NCI-H146 (cell line): ENCODE measurements at regions not wholly inside any gene's neighbourhood (a gene's known extent, or its start where the extent isn't known, plus 50 kb on each side); places are given as distances from the start of the nearest gene placed in this dataset.

ENCODE experiments used
- DNase-seq: peaks from one replicate; lab custom pipeline; 2025; lab: John Stamatoyannopoulos, UW

DNA sequence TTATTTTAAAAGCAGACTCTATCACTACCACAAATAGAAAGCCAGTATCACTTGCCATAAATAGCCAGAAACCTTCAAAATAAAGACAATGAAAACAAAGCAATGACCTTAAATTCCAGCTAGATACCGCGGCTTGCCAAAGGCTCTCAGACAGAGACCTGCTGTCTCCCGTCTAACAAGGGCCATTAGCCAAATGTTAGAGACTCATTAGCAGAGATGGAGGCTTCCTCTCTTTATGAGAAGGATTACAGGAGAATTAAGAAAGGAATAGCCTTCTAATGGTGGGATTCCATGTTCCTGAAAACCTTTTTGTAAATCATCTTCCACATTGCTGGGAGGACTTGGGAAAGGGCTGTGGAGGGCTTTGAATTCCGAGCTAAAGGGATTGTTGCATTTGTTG is 206.7 kb downstream of the AACS start:
- DNase-seq = no peak

DNA sequence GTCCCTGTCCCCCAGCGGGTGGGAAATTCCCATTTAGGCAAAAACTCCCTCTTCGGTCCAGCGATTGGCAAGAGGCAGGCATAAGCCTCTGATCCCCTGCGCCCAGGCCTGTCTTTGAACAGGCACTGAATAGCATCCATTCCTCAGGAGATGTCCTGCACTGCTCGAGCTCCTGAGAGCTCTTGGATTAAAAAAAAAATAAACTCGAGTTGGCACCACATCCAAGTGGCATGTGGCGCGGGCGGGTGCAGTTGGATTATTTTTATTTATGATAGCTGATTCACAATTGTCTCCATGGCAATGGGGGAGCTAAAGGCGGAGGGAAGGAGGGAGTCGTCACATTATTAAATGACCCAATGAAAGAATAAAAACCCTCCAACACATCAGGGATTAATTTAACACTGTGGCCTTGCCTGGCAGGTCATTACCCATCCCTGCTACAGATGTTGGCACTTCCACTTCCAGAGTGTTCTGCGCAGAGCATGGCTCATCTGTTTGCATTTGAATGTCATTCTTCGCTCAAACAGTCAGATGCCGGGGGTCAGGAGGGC is 207.2 kb downstream of the AACS start:
- DNase-seq = no peak

DNA sequence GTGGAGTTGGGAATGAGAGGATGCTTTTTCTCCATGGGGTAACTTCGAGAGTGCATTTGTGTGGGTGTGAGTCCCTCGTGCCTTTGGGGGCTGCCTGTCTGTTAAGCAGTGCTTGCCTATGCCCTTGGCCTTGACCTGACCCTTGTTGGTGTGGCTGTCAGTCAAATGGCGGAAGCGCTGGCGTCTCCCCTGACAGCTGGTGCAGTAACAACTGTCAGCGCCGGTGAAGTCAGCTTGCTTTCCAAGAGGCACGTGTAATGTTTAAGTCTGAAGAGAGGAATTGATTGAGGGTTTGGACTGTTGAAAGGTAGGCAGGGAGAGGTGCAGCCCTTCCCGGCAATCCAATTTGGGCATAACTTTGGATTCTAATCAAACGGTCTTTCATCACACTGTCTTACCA is 211.3 kb downstream of the AACS start:
- DNase-seq = no peak

DNA sequence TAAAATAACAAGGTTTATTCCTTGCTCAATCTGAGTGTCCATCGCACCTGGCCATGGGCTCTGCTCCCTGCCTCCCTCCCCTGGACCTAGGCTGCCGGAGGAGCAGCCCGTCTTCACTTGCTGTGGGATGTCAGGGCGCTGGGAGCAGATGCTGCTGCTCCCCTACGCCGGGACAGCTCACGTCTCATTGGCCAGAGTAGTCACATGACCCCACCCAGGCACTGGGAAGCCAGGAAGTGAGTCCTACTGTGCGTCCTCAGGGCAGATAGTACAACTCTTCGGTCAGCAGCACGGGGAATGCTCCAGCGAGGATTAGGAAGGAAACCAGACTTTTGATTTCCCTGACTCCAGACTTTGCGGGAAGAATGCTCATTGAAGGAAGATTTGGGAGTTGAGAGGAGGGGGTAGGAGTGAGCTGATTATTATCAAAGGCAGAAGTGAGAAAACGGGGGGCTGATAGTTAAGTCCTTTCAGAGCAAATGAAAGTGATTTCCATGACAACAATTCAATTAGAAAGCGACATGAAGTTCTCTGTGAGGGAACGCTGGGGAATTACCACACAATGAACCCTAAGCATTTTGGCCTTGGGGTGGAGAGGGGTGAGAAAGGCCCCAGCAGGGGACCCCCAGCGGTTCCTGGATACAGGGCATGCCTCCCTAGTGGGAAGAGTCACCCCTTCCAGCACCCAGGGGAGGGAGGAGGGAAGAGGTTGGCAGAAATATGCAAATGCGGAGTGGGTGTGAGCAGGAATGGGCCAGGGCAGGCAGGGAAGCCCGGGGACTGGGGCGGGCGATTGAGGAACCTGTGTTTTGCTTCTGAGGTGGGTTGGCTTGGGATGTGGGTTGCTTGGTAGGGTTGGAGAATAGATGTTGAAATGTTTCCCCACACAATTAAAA is 215.5 kb downstream of the AACS start:
- no peak for DNase-seq

DNA sequence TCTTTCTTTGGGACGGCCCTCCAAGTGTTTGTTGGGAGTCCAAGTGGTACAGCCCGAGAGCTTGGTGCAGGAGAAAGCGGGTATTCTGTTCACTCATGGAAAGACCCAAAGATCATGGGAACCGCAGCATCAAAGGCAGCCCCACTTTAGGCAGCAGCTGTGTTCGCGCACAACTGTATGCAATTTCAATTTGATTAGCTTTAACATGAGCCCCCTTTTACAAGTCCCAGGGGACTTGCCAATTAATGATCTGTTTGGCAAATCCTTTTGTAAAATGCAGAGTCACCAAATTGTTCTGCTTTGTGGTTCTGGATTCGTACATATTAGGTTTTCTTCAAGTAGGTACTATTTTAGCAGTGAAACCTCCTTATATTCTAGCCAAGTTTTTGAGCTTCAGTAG is 217.7 kb downstream of the AACS start:
- no peak for DNase-seq

DNA sequence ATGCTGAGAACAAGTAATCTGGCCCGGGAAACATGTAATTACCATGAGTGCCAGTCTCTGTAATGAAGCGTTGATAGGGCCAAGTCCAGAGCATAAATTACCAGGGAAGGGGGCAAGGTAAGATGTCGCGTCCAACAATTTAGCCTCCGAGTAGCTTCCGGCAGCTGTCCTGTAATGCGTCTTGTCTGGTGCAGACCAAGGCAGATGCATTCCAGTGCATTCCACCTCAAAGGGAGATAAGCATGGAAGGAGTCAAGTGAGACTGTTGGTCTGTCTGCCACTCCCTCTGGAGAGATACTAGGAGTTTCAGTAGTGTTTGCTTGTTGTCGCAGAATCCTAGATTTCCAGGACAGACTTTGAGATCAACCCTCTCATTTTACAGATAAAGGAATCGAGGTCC is 218.3 kb downstream of the AACS start:
- DNase-seq = no peak

DNA sequence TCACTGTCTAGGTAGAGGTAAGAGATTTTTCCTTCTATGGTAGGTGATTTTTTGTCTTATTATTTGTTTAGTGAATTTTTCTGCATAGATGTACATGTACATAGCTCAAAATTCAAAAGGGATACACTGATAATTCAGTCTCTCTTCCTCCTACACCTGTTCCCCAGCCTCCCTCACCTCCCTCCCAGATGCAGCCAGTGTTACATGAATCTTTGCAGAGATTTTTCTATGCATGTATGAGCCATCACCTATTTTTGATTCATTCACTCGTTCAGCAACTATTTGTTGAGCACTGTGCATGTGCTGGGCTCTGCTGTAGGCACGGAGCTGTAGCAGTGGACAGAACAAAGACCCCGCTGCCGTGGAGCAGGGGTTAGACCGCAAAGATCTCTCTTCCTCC is 218.9 kb downstream of the AACS start:
- DNase-seq = no peak

DNA sequence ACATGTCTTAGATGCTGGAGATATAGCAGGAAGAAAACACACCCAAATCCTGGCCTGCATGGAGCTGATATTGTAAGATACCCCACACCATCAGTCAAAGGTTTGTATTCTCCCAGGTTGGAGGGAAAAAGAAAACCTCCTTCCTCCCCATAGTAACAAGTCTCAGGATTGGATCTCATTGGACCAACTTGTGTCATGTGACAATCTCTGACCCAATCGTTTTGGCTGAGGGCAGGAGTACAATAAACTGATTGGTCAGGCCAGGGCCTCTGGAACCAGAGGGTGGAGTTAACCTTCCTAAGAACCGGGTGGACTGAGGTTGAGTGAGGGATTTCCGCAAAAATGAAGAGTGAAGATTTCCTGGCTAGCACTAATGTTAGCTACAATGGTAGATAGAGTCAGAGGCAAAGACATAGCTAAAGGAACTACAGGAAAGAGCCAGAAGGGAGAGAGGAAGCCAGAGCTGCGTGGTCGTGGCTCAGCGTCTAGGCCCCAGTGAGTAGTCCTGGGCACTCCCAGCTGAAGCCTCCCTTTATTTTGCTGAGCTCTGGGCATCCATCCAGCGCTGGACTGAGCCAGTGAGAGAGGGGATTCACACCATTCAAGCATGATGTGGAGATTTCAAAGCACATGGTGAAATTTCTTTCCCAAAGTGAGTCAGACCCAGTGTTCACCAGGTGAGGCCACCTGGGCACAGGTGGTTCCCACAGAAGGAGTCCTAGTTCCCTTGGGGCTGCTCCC is 219.9 kb downstream of the AACS start:
- DNase-seq = no peak

DNA sequence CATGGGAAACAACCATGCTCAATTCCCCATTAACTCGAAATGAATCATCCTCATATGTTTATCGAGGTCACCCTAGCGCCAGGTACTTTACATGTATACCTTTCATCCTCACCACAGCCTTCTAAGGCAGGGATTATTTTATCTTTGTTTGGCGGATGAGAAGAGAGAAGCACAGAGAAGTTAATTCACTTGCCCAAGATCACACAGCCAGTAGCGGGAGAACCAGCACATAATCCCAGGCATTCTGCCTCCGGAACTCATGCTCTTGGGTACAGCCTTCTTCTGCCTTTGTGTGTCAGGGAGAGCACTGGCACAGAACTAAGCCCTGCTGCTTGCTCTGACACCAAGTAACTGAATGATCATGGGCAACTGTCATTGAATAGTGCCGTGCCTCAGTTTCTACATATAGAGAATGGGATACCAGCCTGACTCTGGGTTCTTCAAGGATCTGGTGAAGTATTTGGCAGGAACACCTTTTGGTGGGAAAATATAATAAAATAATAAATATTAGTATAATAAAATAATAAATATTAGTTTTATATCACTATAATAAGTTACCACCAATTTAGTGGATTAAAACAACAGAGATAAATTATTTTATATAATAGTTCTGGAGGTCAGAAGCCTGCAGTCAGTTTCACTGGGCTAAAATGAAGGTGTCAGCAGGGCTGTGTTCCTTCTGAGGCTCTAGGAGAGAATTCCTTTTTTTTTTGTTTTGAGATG is 220.9 kb downstream of the AACS start:
- DNase-seq = no peak

DNA sequence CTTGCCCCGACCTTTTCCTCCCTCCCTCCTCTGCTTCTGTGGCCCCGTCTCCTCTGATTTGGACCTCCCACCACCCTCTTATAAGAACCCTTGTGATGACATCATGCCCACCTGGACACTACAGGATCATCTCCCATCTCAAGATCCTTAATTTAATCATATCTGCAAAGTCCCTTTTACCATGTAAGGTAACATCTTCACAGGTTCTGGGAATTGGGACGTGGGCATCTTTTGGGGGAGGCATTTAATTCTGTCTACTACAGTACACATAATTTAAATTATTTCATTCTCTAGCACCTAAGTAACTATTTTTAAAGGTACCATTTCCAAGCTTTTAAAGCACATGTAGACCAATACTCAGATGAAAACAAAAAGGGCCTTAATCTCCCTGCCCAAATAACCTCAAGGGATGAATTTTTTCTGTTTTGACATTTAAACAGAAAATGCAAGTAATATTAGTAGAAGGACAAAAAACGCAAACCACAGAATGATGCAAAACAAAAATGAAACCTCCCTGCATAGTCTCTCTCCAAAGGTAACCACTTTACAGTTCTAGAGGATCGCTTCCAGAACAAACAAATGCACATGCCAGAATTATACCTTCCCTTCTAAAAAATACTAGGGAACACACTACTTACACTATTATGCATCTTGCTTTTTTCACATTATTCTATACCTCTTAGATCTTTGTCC is 222.1 kb downstream of the AACS start:
- no peak for DNase-seq

DNA sequence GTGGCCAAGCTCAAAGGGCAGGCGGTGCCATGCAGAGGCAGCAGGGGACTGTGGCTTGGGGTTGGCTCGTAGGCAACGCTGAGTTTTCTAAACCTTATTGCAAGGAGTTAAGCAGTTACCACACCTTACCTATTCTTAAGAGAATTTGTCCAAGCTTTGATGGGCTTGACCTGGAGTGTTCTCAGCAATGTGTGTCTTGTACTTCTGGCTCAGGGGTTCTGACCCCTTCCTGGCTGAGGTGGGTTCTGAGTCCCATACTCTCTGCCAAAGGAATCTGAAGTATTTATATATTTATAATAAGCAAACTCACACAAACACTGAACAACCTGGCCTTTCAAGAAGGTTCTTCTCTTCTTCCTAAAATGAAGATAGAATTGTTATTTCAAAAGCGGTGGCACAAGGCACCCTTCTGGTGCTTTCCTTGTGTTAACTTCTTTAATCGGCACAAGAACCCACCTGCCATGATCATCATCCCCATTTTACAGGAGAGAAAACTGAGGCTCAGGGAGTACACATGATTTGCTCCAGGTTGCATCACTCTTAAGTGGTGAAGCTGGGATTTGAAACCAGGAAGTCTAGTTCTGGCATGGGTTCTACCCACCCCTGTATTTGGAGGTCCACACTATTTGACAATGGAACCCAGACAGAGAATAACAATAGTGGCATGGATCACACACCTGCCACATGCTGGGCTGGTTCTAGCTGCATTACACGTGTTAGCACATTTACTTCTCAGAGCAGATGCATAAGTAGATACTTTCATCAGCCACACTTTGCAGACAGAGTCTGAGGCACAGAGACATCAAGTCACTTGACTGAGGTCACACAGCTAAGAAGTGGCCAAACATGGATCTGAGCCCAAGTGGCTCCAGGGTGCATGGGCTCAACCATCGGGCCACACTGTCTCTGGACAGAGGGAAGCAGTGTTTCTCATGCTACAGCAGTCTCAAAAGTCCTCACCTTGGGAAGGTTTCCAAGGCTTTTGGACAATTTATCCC is 224.0 kb downstream of the AACS start:
- DNase-seq = no peak

DNA sequence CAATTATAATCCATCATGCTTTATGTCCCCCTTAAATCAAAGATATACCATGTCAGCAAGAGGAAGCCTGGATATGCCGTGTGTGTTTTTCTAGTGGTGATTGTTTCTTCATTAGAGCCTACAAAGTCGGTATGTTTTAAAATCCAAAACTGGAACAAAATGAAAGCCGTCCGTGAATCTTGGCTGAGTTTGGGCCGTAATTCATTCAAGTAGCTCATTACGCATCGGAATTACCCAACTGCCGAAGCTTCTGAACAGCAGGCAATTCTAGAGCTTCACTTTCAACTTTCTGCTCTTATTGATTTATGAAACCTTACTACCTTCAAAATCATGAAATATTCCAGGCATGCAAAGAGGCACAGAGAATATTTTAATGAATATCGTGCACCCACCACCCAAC is 224.7 kb downstream of the AACS start:
- no peak for DNase-seq

DNA sequence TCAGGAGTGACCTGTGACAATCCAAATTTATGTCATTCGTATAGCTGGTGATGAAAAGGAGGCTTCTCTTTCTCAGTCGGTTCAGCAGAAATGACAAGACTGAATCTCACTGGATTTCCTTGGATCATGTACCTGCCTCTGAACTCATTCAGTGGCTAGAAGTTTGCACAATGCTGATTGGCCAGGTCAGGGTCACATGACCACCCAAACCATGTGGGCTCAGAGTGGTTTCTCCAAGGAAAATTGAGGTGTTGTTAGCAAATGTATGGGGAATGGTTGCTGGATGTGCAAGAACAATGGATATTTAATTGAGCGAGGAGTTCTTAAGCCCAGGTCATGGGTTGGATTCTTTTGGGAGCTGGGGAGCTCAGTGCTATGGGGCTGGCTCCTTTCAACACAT is 227.5 kb downstream of the AACS start:
- DNase-seq = no peak

DNA sequence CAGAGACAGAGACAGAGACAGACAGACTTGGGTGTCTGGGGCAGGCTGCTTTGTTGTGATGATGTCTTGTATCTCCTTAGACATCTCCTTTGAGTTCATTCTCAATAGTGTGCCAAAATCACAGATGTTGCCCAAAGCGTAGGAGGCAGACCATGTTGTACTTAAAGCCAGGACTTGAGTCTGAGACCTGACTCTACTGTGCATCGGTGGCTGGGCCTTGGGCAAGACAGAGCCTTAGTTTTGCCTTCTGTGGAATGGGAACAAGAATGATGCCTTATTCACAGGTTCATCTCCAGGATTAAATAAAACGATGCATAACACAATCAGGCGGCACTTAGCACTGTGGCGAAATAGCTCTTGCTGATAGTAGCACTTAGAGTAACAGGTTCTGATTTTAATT is 230.3 kb downstream of the AACS start:
- no peak for DNase-seq

DNA sequence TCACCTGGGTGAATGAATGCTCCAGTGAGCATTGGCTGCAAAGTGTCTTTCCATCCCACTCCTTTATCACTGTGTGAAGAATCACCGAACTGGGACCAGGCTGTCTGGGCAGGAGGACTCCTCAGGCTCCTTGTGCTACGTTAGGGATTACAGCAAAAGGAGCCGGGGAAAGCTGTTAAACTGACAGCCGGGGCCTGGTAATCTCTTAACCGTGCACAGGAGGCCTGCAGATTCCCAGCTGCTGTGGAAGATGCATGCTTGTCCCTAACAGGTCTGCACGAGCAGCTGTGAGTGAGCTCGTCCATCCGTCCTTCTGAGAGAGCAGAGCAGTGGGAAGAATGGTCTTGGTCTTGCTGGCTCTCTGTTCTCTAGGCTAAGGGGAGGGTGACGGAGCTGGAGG is 231.5 kb downstream of the AACS start:
- no peak for DNase-seq

DNA sequence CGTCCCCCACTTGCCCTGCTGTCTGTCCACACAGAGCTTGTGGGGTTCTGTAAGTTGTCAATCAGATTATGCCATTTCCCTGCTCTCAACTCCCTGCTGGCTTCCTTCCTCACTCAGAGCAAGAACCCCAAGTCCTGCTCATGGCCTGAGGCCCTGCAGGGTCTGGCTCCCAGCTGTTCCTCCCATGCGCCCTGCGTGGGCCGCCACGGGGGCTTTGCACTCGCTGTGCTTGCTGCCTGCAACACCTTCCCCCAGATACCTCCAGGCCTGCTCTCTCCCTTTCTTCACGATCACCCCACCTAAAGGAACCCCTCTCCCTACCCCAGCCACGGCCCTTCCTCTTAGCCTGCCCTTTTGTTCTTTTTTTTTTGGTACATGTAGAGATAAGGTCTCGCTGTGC is 234.6 kb downstream of the AACS start:
- no peak for DNase-seq

DNA sequence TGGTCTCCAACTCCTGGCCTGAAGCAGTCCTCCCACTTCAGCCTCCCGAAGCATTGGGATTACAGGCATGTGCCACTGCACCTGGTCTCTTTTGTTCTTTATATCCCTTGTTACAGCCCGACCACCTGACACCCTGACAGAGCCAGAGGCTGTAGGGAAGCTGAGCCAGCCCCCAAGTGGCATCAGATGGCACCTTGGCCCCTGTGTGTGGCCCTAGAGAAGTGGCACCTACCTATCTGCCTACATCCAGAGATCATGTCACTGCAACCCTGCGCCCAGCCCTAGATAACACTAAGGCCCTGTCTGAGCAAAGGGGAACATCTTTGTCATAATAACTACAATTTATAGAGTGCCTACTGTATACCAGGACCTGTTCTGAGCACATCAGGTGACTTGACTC is 235.0 kb downstream of the AACS start:
- no peak for DNase-seq

DNA sequence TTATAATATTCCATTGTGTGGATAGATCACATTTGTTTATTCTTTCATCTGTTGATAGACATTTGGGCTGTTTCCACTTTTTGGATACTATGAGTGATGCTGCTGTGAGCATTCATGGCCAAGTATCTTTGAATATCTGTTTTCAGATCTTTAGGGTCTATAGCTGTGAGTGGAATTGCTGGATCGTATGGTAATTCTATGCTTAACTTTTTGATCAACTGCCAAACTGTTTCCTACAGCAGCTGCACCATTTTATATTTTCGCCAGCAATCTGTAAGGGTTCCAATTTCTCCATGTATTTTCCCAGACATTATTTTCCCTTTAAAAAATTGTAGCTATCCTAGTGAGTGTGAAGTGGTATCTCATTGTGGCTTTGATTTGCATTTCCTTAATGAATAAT is 238.1 kb downstream of the AACS start:
- no peak for DNase-seq

DNA sequence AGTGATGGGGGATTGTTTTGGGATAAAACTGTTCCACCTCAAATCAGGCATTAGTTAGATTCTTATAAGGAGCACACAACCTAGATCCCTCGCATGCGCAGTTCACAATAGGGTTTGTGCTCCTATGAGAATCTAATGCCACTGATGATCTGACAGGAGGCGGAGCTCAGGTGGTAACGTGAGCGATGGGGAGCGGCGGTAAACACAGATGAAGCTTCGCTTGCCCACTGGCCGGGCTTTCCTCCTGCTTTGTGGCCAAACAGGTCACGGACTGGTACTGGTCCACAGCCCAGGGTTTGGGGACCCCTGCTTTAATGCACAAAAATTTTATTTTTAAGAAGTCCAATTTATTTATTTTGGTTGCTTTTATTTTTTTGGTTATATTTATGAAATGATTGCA is 238.8 kb downstream of the AACS start:
- DNase-seq = no peak

DNA sequence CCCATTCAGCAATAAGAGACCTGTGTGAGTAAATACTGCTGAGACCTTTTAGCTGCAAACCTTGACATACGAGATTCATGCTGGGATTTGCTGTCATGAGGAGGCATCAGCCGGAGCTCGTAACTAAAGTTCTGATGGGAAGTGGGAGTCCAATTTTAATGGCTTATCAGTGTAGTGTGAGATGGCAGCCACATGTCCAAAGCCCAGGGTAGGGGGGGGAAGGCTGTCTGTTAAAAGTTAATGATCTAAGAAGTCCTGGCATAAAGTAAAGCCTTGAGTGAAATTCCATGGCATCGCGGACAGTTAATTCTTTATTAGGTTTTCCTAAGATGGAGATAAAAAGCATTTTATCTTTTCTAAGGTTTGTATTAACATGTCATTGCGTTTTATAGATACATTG is 240.0 kb downstream of the AACS start:
- no peak for DNase-seq

DNA sequence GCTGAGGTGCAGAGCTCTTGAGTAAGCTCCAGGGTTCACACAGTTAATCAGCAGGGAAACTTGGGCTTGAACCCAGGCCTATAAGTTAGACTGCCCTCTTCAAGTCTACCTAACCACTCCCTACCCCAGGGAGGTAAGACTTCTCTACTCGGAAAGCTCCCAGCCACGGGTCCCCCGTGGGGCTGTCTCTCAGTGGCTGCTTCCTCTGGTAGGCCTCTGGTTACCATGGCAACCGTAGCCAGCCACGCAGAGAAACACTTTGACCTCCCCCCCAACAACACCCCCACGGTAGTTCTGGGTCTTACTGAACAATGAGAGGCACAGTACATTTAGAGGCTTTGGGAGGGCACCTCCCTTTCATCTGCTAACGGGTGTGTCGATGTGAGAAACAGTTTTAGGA is 245.2 kb downstream of the AACS start:
- no peak for DNase-seq
